ENCODE measurements at regions not wholly inside any gene's neighbourhood (a gene's known extent, or its start where the extent isn't known, plus 50 kb on each side); places are given as distances from the start of the nearest gene placed in this dataset.

DNA sequence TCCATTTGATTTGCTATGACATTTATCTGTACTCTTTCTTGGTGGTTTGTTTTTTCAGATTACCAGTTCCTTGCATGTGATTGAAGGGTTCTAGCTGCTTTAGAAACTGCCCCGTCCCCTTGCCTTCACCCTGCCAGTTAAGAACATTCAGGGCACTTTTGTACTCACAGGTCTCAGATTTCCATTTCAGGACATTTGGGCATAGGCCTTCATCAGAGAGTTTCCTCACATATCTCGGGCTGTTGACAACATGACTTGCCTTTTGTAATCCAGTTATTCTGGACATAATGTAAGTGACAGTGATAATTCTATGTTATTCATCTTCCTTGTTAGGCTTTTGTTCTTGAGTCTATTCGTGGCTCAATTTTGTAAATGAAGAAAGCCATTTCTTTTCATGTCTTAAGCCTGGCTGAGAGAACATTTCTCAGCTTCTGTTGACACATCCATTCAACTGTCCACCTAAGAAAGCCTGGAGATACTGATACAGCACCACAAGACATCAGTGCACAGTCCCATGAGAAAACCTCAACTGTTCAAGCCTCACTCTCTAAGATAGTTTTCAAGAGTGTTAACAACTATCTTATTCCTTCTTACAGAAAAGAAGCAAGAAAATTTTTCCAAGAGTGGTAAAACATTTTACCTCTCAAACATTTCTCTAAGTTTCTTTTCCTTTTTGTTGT, 209.3 kb upstream of the SGK1 start:
- TF ChIP-seq POLR2AphosphoS5 (IDR thresholded peaks at IDR 0.05) = no peak
- TF ChIP-seq, protein P1, sequence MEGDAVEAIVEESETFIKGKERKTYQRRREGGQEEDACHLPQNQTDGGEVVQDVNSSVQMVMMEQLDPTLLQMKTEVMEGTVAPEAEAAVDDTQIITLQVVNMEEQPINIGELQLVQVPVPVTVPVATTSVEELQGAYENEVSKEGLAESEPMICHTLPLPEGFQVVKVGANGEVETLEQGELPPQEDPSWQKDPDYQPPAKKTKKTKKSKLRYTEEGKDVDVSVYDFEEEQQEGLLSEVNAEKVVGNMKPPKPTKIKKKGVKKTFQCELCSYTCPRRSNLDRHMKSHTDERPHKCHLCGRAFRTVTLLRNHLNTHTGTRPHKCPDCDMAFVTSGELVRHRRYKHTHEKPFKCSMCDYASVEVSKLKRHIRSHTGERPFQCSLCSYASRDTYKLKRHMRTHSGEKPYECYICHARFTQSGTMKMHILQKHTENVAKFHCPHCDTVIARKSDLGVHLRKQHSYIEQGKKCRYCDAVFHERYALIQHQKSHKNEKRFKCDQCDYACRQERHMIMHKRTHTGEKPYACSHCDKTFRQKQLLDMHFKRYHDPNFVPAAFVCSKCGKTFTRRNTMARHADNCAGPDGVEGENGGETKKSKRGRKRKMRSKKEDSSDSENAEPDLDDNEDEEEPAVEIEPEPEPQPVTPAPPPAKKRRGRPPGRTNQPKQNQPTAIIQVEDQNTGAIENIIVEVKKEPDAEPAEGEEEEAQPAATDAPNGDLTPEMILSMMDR (IDR thresholded peaks at IDR 0.05) = no peak

All from prostate gland (tissue), 2 donors.